Glutamatergic neuron (in vitro differentiated cells): ENCODE measurements at regions not wholly inside any gene's neighbourhood (a gene's known extent, or its start where the extent isn't known, plus 50 kb on each side); places are given as distances from the start of the nearest gene placed in this dataset.

ENCODE experiments used
- DNase-seq: peaks from one replicate; pipeline ENCODE4 v3.0.0; 2022
- H3K27ac Mint-ChIP-seq: one replicate; pipeline ENCODE4 v1.8.0; 2020; ENCODE audit warnings: mild to moderate bottlenecking, mixed read lengths, inconsistent platforms; ENCODE audit not compliant: unreplicated experiment
- H3K27me3 Mint-ChIP-seq: one replicate; pipeline ENCODE4 v1.8.0; 2020; ENCODE audit warnings: mild to moderate bottlenecking, moderate library complexity, mixed read lengths, inconsistent platforms; ENCODE audit not compliant: unreplicated experiment
- H3K36me3 Mint-ChIP-seq: one replicate; pipeline ENCODE4 v1.8.0; 2020; ENCODE audit warnings: mild to moderate bottlenecking, mixed read lengths, inconsistent platforms; ENCODE audit not compliant: unreplicated experiment
- H3K4me1 Mint-ChIP-seq: one replicate; pipeline ENCODE4 v1.8.0; 2020; ENCODE audit warnings: mild to moderate bottlenecking, low read depth, mixed read lengths, inconsistent platforms; ENCODE audit not compliant: unreplicated experiment
- H3K4me3 Mint-ChIP-seq: one replicate; pipeline ENCODE4 v1.8.0; 2020; ENCODE audit warnings: mild to moderate bottlenecking, mixed read lengths, inconsistent platforms; ENCODE audit not compliant: unreplicated experiment
- H3K9me3 Mint-ChIP-seq: one replicate; pipeline ENCODE4 v1.8.0; 2020; ENCODE audit warnings: mild to moderate bottlenecking, moderate library complexity, mixed read lengths, inconsistent platforms; ENCODE audit not compliant: unreplicated experiment
- TF ChIP-seq, protein P1 (sequence below): fragments of 200-600 bp; sonication (generic); IDR thresholded peaks from one replicate; pipeline ENCODE4 v1.5.0; 2021; ENCODE audit not compliant: partially characterized antibody, unreplicated experiment

DNA sequence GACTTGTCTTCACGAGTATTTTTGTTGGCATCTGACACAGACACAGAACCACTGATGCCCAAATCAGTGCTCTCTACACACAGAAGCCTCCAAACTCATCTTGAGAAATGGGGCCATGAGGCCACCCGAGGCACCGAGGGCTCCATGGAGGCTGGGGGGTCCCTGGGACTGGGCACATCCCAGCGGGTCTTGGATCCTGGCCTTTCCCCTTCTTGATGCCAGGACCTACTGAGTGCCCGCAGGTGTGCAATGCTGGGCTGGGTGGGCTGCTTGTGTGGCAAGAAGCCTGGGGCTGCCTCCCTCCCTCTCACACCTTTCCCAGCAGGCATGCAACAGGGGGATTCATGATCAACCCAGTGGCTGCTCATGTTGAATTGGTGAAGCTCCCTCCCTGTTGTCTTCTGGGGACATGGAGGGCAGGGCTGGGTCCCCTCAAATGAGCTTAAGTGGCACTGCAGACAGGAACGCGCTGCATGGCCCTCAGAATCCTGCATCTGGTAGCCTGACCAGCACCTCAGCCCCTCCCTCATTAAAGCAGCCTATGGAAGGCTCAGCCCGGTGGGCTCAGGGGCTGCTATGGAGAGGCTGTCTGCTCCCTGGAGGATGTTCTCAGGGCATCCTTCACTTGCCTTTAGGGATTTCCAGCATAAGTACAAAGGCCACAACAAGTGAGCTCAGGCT, 63.7 kb upstream of the SIMC1 start:
- TF ChIP-seq, protein P1, sequence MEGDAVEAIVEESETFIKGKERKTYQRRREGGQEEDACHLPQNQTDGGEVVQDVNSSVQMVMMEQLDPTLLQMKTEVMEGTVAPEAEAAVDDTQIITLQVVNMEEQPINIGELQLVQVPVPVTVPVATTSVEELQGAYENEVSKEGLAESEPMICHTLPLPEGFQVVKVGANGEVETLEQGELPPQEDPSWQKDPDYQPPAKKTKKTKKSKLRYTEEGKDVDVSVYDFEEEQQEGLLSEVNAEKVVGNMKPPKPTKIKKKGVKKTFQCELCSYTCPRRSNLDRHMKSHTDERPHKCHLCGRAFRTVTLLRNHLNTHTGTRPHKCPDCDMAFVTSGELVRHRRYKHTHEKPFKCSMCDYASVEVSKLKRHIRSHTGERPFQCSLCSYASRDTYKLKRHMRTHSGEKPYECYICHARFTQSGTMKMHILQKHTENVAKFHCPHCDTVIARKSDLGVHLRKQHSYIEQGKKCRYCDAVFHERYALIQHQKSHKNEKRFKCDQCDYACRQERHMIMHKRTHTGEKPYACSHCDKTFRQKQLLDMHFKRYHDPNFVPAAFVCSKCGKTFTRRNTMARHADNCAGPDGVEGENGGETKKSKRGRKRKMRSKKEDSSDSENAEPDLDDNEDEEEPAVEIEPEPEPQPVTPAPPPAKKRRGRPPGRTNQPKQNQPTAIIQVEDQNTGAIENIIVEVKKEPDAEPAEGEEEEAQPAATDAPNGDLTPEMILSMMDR = no peak
- no peak for DNase-seq

DNA sequence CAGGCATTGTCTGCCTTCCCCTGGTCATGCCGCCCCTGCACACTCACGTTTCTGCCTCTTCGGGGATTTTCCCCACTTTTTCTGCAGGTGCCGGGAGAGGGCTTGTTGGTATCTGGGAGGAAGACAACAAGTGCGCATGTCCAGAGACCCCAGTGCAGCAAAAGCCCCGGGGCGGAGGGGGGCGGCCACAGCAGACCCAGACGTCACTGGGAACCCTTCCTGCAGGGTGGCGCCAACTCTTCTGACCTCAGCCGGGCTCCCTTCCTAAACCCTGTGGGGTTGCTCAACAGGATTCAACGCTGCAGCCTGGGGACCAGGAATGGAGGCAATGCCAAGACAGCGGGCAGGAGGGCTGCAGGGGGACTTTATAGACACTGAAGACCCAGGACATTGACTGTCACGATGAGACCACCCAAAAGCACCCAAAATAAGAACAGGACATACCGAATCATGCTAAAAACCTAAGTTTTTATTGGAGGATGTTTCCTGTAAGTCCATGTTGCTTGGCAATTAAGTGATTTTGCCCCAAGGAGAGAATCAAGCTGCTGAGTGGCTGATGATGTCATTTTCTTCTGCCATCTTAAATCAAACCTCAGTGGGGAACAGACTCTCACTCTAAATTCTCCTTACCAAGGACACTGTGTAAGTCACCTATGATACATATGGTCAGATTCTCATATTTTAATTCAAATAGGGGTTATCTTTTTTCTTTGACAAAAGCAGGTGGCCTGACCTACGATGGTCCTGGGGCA, 62.9 kb upstream of the SIMC1 start:
- no peak for DNase-seq
- Mint-ChIP-seq H3K4me1 (no peaks in the 10 kb centered on the region), H3K27ac (no peak overlapping the region), H3K36me3 (peaks cover 11% of the 10 kb centered on the region), H3K27me3 (peaks cover 12% of the 10 kb centered on the region), H3K9me3 (peaks cover 3% of the 10 kb centered on the region), H3K4me3 (no peak overlapping the region)
- TF ChIP-seq, protein P1 = no peak

More for the DNA sequence above, 63.7 kb upstream of the SIMC1 start:
- Mint-ChIP-seq H3K4me3 (no peak overlapping the region), H3K9me3 (peaks cover 3% of the 10 kb centered on the region), H3K27me3 (peaks cover 10% of the 10 kb centered on the region), H3K27ac (no peak overlapping the region), H3K36me3 (peaks cover 11% of the 10 kb centered on the region), H3K4me1 (no peaks in the 10 kb centered on the region)

DNA sequence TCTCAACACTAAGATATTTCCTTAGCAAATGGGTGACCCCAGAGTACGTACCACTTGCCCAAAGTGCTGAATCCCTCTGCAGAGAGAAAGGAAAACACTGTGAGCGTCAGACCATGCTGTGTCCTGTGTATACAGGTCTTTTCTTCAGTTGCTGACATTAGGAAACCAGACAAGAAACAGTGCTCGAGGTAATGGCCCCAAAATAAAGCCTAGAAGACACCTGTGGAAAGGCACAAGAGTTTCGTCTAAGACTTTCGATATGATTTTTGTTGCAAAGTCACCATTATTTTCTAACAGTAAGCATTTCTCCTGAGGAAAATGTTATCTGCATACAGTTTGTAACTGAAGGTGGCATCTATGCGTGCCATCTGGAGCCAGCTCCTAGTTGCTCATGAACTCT, 62.0 kb upstream of the SIMC1 start:
- H3K36me3 Mint-ChIP-seq = peaks cover 11% of the 10 kb centered on the region
- DNase-seq = no peak
- TF ChIP-seq, protein P1 = no peak
- peaks cover 12% of the 10 kb centered on the region for H3K27me3 Mint-ChIP-seq
- no peaks in the 10 kb centered on the region for H3K4me1 Mint-ChIP-seq
- no peak overlapping the region for H3K27ac Mint-ChIP-seq
- no peak overlapping the region for H3K4me3 Mint-ChIP-seq
- H3K9me3 Mint-ChIP-seq = peaks cover 3% of the 10 kb centered on the region

DNA sequence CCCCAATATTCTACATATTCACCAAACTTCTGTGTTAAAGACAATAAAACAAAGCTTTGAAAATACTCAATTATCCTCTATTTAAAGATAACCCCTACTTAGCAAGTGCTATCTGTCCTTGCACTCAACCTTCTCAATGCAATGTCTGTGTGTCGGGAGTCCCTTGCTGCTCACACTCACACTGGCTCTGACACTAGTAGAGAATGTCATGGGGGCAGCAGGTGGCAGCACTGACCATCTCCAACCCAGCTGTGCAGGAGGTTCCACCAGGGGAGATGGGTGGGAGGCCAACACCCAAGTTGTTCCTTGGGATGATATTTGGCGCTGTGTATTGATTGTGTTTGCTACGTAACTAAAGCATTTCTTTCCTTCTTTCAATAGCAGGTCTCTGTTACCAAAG, 59.4 kb upstream of the SIMC1 start:
- no peak for DNase-seq
- TF ChIP-seq, protein P1 = no peak
- no peaks in the 10 kb centered on the region for H3K9me3 Mint-ChIP-seq
- H3K27ac Mint-ChIP-seq = no peak overlapping the region
- H3K4me3 Mint-ChIP-seq = no peak overlapping the region
- no peaks in the 10 kb centered on the region for H3K4me1 Mint-ChIP-seq
- H3K27me3 Mint-ChIP-seq = peaks cover 8% of the 10 kb centered on the region
- peaks cover 11% of the 10 kb centered on the region for H3K36me3 Mint-ChIP-seq

DNA sequence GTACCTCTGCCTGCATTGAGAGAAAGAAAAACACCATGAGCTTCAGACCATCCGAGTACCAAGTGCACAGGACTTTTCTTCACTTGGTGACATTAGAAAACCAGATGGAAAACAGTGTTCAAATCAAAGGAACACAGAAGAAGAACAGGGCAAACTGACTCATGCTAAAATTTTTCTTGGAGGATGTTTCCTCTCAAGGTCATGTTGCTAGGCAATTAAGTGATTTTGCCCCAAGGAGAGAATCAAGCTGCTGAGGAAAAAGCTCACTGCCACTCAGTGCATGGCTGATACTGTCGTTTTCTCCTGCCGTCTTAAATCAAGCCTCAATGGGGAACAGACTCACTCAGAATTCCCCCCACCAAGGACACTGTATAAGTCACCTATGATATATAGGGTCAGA, 57.9 kb upstream of the SIMC1 start:
- peaks cover 8% of the 10 kb centered on the region for H3K27me3 Mint-ChIP-seq
- TF ChIP-seq, protein P1 = no peak

More for the DNA sequence above, 57.9 kb upstream of the SIMC1 start:
- Mint-ChIP-seq H3K4me1 (no peaks in the 10 kb centered on the region), H3K36me3 (peaks cover 11% of the 10 kb centered on the region), H3K4me3 (no peak overlapping the region), H3K9me3 (no peaks in the 10 kb centered on the region), H3K27ac (no peak overlapping the region)
- no peak for DNase-seq
